NCI-H345 treated with DMSO at 0.1 percent for 48 hours (cell line): ENCODE measurements at regions not wholly inside any gene's neighbourhood (a gene's known extent, or its start where the extent isn't known, plus 50 kb on each side); places are given as distances from the start of the nearest gene placed in this dataset.
"Not testable (repeated sequence)": the region's sequence is repeated elsewhere in the genome, so short reads cannot be mapped to it uniquely, and the experiment has no call there.

Experiments
- DNase-seq: peaks from one replicate; lab custom pipeline; 2025; ENCODE audit not compliant: unreplicated experiment; lab: John Stamatoyannopoulos, UW

- no peak for DNase-seq
These were observed 81.6 kb upstream of the GDNF start for GRCh38 chr5:37921452-37921851.

- no peak for DNase-seq
These were observed 78.6 kb upstream of the GDNF start for GRCh38 chr5:37918424-37918823.

GRCh38 chr5:37916525-37916924 lies 76.7 kb upstream of the GDNF start:
- DNase-seq = no peak

GRCh38 chr5:37915097-37915736 lies 75.4 kb upstream of the GDNF start:
- no peak for DNase-seq

GRCh38 chr5:37909610-37910266 lies 69.9 kb upstream of the GDNF start:
- not testable (repeated sequence) for DNase-seq

GRCh38 chr5:37906416-37906815 lies 66.6 kb upstream of the GDNF start:
- DNase-seq = no peak

- DNase-seq = no peak
These were observed 65.4 kb upstream of the GDNF start for GRCh38 chr5:37905230-37905629.

GRCh38 chr5:37902323-37902722 lies 62.5 kb upstream of the GDNF start:
- DNase-seq = no peak

- DNase-seq = no peak
These were observed 60.9 kb upstream of the GDNF start for GRCh38 chr5:37900692-37901091.

- DNase-seq = no peak
These were observed 59.2 kb upstream of the GDNF start for GRCh38 chr5:37899037-37899436.

- DNase-seq = no peak
These were observed 56.3 kb upstream of the GDNF start for GRCh38 chr5:37896159-37896558.

- DNase-seq = no peak
These were observed 53.7 kb upstream of the GDNF start for GRCh38 chr5:37893434-37894134.

- no peak for DNase-seq
These were observed 52.7 kb upstream of the GDNF start for GRCh38 chr5:37892586-37892985.

GRCh38 chr5:37891832-37892231 lies 52.0 kb upstream of the GDNF start:
- DNase-seq = no peak

GRCh38 chr5:37889612-37890317 lies 49.9 kb upstream of the GDNF start:
- DNase-seq = no peak
